ENCODE measurements at regions not wholly inside any gene's neighbourhood (a gene's known extent, or its start where the extent isn't known, plus 50 kb on each side); places are given as distances from the start of the nearest gene placed in this dataset.
"Not testable (repeated sequence)": the region's sequence is repeated elsewhere in the genome, so short reads cannot be mapped to it uniquely, and the experiment has no call there.

DNA sequence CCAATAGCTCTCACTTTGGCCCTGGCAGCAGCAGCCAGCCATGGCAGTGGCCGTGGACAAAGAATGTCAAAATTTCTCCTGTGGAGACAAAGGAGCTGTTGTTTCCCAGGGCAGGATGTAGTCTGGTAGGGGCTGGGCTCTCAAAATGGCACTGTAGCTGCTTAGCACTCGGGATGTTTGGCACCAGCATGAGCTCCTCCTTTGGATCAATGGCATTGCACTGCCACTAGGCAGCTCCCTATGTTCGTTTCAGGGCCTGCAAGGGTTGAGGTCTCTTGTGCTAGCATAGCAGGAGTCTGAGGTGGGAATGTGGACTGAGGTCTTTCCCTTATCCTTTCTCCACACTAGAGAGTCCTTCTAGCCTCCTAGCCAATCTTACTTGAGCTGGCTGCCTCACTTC lies 948.8 kb upstream of the FAM98A start:
- DNase-seq (ENCODE audit: low read depth), result no peak

DNA sequence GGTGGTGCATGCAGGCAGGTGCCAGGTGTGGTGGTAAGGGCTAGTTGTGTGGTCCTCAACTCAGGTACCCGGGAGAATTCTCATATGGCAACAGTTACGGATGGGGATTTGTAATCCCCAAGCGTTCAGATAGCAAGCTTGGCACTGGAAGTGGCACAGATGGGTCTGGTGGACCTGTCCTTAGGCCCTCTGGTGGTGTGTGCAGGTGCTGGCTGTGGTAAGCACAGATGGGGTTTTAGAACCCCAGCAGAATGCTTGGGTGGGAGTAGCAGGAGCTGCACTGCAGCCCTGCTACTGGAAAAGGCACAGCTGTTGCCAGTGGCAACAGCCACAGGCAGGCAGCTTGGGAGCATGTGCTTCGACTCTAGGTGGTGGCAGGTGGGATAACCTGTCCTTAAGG lies 948.2 kb upstream of the FAM98A start:
- DNase-seq (ENCODE audit: low read depth), result no peak

DNA sequence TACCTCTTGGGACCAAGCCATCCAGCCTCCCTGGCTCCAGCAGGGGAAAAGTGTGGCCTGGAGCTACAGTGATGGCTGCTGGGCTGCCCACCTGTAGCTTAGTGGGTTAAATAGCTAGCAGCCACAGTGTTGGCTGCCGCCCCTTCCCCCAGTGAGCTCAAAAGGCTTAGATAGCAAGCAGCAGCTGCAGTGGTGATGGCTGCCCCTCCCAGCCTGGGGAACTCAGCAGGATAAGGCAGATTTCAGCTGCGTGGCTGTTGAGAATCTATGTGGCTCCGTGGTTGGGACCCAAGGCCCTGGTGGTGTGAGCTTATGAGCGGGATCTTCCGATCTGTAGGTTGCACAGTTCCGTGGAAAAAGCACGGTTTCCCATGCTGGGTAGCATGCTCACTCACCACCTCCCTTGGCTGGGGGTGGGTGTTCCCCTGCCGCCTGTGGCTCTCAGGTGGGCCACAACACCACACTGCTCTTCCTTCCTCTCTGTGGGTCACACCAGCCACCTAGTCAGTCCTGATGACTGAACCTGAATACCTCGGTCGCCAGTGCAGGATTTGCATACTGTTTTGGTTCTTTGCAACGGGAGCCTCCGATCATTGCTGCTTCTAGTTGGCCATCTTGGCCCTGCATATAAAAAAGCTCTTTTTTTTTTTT lies 946.5 kb upstream of the FAM98A start:
- no peak for DNase-seq (ENCODE audit: low read depth)

DNA sequence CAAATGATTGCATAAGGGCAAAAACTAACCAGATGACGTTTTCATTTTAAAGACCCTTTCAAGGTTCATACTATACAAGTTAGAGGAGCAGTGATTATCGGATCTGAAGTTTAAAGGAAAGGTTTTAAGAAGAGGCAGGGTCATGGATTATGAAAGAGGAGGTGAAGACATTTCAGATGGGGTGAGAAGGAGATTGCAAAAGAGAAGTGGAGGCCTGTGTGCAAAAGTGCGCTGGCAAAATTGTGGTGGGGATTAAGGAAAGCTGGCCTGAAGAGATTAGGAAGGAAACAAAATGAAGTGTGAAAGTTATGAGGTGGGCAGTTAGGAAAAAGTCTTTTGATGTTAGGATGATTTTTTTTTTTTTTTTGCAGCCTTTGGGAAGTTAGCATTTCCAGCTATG lies 935.7 kb upstream of the FAM98A start:
- DNase-seq (ENCODE audit: low read depth), result no peak

DNA sequence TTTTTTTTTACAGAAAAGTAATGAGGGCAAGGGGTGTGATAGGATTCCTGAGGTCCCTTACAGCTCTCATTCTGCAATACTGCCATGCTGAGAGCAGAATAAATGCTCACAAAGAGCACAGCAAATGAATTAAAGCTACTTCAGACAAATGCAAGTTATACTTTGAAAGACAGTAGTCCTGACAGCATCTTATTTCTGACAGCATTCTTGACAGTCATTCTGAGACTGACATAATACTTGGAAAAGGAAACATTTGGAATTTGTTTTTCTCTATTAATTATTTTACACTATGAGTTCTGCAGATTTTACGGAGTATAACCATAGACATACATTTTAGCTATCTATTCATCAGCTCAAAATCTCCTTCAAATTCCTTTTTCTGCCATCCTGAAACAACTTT lies 935.2 kb upstream of the FAM98A start:
- DNase-seq (ENCODE audit: low read depth), result no peak

DNA sequence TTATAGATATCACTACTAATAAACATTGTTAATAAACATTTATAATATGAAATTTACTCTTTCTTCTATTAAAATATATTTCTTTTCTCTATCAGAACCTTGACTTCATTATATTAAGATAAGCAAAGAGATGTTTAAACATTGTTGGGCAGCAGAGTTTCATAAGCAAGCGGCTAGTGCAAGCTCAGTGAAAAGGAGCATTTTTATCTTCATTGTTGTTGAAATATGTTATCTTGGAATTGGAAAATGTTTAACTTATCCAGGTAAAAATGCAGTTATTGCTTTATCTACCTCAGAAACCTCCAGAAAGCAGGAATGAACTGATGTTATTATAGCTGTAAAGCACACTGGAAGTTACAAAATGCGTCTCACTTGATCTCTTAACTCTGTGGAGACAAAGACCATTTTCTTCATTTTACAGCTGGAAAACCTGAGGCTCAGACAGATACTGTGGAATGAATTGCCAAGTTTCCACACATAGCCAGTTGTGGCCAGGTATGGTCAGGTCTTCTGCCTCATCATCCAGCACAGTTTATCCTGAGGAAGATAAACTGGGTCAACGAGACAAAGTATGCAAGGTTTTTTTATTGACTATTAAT lies 934.6 kb upstream of the FAM98A start:
- no peak for DNase-seq (ENCODE audit: low read depth)

DNA sequence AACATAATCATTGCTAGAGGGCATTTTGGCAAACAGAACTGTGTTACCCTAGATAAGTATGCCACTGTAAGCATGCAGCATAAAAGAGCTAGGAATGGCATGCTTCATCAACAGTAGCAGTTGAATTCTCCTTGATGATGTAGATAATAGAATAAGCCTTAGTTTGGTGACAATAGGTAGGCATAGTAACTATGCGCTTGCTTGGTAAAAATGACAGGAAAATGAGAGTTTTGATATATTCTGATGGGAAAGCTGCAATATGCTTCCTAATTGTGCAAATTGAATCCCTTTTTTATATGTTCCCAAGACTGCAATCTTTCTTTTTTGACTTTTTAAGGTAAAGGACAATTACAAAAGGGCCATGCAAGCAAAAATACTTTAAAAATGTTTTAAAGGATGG lies 930.9 kb upstream of the FAM98A start:
- no peak for DNase-seq (ENCODE audit: low read depth)

DNA sequence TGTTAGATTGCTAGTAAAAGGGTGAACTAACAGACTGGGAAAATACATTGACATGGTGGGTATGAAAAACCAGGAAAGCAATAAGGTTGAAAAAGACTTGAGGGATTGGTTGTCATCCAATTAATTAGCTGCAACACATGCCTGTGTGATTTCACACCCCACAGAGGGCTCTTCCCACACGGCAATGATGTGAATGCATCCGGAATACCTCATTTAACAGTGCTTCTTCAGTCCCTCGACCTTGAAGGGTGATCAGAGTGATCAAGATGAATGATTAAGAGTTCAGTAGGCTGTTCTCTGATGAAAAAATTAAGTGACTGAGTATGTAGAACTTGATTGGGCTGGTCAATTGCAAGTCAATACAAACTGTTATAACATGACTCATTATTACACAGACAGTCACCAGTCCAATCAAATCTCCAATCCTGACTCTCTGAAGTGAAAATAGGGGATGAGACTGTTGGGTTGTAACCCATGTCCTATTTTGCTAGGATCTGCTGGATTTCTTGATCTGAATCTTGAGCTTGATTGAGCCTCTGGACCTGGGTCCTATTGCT lies 924.9 kb upstream of the FAM98A start:
- no peak for DNase-seq (ENCODE audit: low read depth)

DNA sequence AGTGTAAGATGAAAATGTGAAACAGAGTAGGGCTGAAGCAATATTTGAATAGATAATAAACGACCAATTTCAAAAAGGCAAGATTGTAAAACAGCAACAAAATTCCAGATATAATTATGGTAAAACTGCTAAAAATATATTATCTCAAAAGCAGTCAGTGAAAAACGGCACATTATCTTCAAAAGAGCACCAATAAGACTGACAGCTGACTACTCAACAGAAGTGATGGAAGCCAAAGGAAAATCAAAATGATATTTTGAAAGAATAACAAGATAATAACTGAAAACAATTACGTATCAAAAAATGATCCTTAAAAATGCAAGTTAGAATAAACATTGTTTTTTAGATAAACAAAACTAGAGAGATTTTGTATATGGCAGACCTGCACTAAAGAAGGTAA lies 920.6 kb upstream of the FAM98A start:
- no peak for DNase-seq (ENCODE audit: low read depth)

DNA sequence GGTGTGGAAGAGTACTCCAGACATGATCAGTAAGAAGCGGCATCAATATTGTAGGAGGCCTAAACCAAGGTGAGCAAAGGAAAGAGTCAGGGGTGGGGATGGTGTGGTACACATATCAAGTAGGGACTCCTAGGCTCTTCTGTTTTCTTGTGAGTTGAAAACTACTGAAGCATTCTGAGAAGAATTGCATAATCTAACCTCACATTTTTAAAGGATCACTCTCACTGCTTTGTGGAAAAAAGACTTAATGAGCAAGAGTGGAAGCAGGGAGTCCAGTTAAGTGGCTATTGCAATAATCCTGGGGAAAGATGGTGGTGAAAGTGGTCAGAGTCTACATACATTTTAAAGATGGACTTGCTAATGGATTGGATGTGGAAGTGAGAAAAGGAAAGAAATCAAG lies 899.5 kb upstream of the FAM98A start:
- no peak for DNase-seq (ENCODE audit: low read depth)

DNA sequence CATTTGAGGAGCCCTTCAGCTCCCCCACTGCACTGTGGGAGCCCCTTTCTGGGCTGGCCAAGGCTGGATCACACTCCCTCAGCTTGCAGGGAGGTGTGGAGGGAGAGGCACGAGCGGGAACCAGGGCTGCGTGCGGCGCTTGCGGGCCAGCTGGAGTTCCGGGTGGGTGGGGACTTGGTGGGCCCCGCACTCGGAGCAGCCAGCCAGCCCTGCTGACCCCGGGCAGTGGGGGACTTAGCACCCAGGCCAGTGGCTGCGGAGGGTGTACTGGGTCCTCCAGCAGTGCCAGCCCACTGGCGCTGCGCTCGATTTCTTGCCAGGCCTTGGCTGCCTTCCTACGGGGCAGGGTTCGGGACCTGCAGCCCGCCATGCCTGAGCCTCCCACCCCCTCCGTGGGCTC lies 895.1 kb upstream of the FAM98A start:
- not testable (repeated sequence) for DNase-seq (ENCODE audit: low read depth)

DNA sequence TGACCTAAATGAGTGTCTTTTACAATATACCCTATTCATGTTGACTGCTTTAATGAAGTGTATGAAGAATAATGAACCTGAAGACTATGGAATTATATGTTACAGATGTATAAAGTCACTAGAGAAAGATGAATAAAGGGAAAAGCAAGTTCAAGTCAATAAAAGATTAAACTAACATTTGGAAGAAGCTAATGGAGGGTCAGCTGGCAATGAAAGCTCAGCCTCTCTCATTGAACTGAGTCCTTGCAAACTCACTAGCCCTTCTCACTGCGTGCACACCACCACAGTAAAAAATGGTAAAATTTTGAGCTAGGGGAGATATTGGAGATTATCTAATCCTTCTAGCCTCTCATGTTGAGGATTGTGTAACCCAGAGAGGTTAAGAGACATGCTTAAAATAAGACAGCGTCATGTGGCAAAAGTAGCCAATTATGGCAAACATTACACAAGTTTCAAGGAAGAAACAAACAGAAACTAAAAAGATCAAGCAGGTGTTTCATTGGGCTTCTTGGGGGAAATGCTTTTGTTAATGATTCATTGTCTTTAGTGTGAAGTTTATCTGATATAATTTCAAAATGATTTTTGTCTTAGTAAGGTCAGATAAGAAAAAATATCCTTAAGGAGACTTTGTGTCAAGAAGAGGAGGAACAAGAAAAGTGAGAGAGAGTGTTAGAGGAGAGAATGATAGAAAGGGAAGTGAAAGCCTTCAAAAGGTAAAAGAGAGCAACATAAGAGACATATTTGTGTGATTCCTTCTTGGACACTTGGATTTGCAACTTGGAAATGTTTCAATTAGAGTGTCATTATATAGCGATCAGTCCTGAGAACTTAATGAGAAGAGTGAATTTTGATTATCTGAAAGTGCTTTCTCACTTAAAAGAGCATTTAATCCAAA lies 893.7 kb upstream of the FAM98A start:
- no peak for DNase-seq (ENCODE audit: low read depth)

DNA sequence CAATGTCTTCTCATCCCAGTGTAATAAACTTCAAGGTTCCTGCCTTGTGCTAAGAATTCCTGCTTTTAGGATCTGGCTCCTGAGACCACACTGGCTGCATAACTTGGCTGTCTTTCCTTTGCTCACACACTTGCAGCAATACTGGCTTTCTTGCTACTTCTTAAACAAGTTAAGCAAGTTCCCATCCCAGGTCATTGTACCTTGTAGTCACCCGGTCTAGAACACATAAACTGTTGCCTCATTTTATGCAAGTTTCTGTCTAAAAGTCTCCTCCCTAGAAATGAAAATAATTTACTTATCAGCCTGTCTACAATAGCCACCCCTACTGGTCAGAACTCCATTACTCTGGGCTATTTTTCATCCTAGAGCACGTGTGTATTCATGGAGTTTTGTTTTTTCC lies 887.9 kb upstream of the FAM98A start:
- no peak for DNase-seq (ENCODE audit: low read depth)

DNA sequence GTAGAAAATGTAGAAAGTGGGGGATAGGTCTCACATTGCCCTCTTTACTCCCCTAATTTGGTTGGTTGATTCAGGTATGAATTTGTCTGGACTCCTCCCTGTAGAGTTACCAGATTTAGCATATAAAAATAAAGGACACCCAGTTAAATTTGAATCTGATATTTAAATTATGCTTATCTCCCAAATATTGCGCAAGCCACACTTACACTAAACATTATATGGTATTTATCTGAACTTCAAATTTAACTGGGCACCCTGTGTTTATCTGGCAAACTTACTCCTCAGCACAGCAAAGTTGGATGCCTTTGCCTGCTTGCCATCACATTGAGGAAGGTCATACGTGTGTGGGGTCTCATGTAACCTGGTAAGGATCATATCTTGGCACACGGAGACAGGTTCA lies 882.4 kb upstream of the FAM98A start:
- no peak for DNase-seq (ENCODE audit: low read depth)

DNA sequence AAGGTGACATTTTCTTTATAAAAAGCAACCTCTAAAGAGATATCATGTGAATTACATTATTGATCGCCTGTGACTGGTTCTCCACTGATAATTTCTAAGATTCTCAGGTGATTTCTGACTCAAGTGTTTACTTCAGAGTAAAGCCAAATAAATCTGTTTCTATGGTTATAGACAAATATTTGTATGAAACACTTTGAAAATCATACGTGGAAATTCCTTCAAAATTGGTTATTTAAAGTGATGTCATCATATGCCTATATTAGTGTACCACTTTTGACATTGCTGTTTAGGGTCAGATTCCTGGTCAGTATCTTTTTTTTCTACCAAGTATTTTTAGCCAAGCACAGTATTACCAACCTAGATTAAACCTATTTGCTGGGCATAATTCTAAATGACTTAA lies 881.3 kb upstream of the FAM98A start:
- DNase-seq (ENCODE audit: low read depth), result no peak

DNA sequence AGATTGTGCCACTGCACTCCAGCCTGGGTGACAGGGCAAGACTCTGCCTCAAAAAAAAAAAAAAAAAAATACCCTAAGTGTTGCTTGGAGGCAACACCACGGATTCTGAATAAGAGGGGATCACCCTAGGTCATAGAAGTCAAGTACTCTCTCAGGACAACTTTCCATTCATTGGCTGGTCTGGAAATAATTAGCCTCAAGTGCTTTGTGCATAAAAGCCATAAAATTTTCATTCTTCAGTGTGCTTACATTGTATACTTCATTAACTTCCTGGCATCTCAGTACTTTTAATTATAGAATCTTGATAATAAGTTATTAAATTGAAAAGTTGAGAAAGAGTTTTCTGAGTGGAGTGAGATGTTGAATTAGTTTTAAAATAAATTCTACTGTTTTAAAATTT lies 876.1 kb upstream of the FAM98A start:
- DNase-seq (ENCODE audit: low read depth), result no peak

DNA sequence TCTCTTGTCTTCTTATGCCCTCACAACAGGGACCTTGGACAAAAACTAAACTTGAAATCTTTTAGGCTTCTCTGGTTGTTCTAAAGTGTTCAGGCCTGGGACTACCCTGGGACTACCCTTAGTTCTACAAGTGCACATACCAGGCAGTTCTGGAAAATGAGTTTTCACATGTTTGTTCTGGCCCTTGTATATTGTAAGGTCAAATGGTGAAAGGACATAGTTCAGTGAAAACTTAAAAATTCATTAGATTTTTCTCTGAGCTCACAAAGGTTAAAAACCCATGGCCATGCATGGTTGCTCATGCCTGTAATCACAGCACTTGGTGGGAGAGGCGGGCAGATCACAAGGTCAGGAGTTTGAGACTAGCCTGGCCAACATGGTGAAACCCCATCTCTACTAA lies 875.5 kb upstream of the FAM98A start:
- DNase-seq (ENCODE audit: low read depth), result no peak

DNA sequence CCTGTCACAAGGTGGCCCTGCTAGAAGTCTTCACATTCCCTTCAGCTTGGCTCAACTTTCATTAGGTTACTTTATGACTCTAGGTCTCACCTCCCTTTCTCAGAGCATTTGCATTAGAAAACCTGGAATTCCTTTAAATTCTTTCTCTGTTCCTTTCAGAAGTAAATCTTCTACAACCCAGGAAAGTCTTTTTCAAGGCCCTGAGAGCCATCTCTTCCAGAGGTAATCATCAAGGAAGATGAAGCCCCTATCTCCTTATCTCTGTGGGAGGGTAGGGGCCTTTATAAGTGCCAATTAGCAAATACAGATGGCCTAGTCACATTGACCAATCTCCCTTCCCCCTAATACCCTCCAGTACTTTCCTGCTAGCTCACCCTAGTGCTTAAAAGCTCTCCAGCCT lies 848.0 kb upstream of the FAM98A start:
- DNase-seq (ENCODE audit: low read depth), result no peak

DNA sequence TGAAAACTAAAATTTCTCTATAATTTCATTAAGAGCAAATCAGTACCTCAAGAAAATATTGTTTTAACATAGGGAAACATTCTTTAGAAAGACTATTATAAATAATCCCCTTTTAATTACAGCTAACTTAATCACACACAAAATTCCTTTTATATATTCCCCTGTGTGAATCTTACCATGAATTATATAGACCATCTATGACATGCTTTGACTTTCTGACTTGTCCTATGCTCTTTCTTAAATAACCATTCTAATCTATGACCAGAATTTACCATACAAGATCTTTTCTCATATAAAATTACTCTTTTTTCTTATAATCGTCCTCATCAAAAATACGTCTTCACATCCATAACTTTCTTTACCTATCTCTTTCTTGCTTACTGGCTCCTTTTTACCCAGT lies 824.2 kb upstream of the FAM98A start:
- no peak for DNase-seq (ENCODE audit: low read depth)

DNA sequence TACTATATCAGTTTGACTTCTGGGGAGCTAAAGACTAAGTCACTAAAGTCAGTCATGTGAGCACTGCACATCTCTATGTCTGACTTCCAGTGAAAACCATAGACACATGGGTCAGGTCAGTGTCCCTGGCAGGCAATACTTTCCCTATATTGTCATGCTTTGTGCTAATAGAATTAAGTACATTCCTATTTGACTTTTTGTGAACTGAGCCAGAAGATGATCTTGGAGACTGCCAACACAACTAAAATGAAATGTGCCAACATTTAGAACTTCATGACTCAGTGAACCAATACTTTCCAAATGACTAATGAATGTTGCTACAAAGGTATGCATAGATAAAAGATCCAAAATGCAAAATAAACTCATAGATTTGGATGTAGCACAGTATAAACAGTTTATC lies 820.8 kb upstream of the FAM98A start:
- DNase-seq (ENCODE audit: low read depth), result no peak

DNA sequence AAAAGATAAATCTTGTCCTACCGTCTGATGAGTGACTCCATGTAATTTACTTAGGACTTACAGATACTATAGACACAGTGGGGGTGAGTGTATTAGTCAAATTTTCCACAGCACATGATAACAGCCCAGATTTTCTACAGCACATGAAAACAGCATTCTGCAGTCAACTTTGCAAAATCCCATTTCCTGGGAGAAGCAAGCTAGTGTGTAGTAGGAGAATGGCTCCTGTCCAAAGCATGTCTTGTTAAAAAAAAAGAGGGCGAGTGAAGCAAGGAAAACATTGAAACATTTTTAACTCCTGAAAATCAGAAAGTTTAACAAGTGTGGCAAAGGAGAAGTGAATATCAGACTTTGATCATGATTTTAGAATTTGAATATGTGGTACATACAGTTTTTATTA lies 817.8 kb upstream of the FAM98A start:
- DNase-seq (ENCODE audit: low read depth), result no peak

DNA sequence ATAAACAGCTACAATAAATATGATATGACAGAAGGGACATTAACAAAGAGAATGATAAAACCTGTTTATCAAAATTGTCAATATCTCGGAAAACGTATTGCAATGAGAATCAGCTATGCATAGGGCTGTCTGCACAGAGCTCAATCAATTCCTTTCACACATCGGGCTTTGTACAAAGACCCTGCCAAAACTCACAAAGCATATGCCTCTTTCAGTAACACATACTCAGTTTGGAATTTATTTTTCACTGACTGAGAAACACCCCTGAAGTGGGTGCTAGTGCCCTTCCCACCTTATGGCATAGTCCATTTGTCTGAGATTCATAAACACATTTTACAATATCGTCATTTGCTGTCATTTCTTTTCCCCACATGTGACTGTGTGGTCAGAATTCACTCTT lies 815.8 kb upstream of the FAM98A start:
- DNase-seq (ENCODE audit: low read depth), result no peak

DNA sequence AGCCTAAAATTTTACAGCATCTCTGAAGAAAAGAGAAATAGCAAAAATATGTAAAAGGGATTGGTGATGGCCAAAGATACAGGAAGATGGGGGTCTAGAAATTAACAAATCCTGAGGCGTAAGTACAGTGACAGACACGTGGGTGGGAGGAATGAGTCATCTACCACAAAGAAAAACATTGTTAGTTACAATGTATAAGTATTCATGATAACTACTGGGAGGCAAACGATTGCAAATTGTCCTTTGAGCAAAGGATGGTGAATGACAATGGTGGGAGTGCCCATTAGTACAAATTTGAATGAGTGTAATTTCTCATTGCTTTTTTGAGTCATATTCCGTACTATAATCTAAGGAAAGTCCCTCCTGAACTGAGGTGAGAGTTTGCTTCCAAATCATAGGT lies 809.0 kb upstream of the FAM98A start:
- DNase-seq (ENCODE audit: low read depth), result no peak

All from stimulated activated CD8-positive, alpha-beta memory T cell treated with anti-CD3 and anti-CD28 coated beads, Interleukin-4, amount 100 ng/mL, for 24 hours (primary cell).